A549 (cell line): ENCODE measurements at regions not wholly inside any gene's neighbourhood (a gene's known extent, or its start where the extent isn't known, plus 50 kb on each side); places are given as distances from the start of the nearest gene placed in this dataset.
A peak's percentile ranks its signal among the peaks of the same experiment; 100 is the strongest.

Source experiments
- ATAC-seq, 2 experiments: fragments of 200-7000 bp in 1 of 2; fragments of >200 bp in 1 of 2; cut with Nextera tagmentation in 1 of 2; cut with Tn5 transposase in 1 of 2; 3 replicates each; pipeline versions ENCODE4 v1.8.0 to v1.9.1; 2018 to 2020; ENCODE audit warnings: mild to moderate bottlenecking in 1 of 2, moderate library complexity in 1 of 2
- CTCF ChIA-PET: fragments of 300-600 bp; sonication (Branson Sonifier 250); formaldehyde crosslinking; extraction: SDS; loops from one replicate; lab custom pipeline; 2021; ENCODE audit warnings: antibody characterized with exemption, inconsistent platforms; lab: Yijun Ruan, JAX
- POLR2A ChIA-PET: fragments of 350-600 bp; formaldehyde crosslinking; extraction: SDS; loops from one replicate; lab custom pipeline; 2021; ENCODE audit warnings: antibody characterized with exemption, inconsistent platforms; lab: Yijun Ruan, JAX
- DNase-seq, 2 experiments: peaks; one replicate each; pipeline versions ENCODE4 v3.0.0 to v3.0.0-alpha.2; 2011 to 2016; ENCODE audit warnings: low read depth in 1 of 2, low spot score in 1 of 2
- FAIRE-seq: peaks from 2 replicates; lab custom pipeline; 2011; peaks lifted over from hg19 to GRCh38; lab: Jason Lieb, UNC
- H3K27ac ChIP-seq, 2 experiments: fragments of >200 bp; sonication (Bioruptor Twin); formaldehyde crosslinking; 3 replicates each; pipeline ENCODE4 v1.5.1; 2016 to 2017
- H3K4me1 ChIP-seq: fragments of >200 bp; sonication (Bioruptor Twin); formaldehyde crosslinking; 3 replicates; pipeline ENCODE4 v1.6.1; 2016
- H3K4me2 ChIP-seq: fragments of >200 bp; sonication (Bioruptor Twin); formaldehyde crosslinking; 3 replicates; pipeline ENCODE4 v1.6.1; 2016
- H3K4me3 ChIP-seq: fragments of >200 bp; sonication (Bioruptor Twin); formaldehyde crosslinking; 3 replicates; pipeline ENCODE4 v1.5.1; 2016
- H3K9me3 ChIP-seq: fragments of >200 bp; sonication (Bioruptor Twin); formaldehyde crosslinking; 3 replicates; pipeline ENCODE4 v1.6.1; 2016
- CBX2 ChIP-seq: fragments of 200-600 bp; sonication (generic); IDR thresholded peaks from 2 replicates; pipeline ENCODE4 v1.6.1; 2016; ENCODE audit warnings: low read depth, mild to moderate bottlenecking, borderline replicate concordance
- CBX8 ChIP-seq: fragments of 200-600 bp; sonication (generic); IDR thresholded peaks from 2 replicates; pipeline ENCODE4 v1.6.1; 2016
- CHD2 ChIP-seq: fragments of 150-350 bp; IDR thresholded peaks from 2 replicates; pipeline ENCODE4 v1.6.1; 2014; ENCODE audit warnings: low read length; ENCODE audit not compliant: partially characterized antibody
- CHD4 ChIP-seq: fragments of 200-600 bp; sonication (generic); IDR thresholded peaks from 2 replicates; pipeline ENCODE4 v1.6.1; 2016; ENCODE audit warnings: antibody characterized with exemption, mild to moderate bottlenecking, borderline replicate concordance
- EHF ChIP-seq: fragments of 250-450 bp; sonication (Bioruptor Pico); IDR thresholded peaks from 2 replicates; pipeline ENCODE4 v1.5.0; 2020; ENCODE audit warnings: mild to moderate bottlenecking
- EHMT2 ChIP-seq: fragments of 200-600 bp; sonication (generic); IDR thresholded peaks from 2 replicates; pipeline ENCODE4 v1.6.1; 2016; ENCODE audit warnings: antibody characterized with exemption, low read depth, mild to moderate bottlenecking, moderate library complexity
- FOXS1 ChIP-seq: fragments of 250-450 bp; sonication (Bioruptor Pico); IDR thresholded peaks from 2 replicates; pipeline ENCODE4 v1.5.0; 2020; ENCODE audit warnings: mild to moderate bottlenecking, moderate library complexity
- HDAC2 ChIP-seq: fragments of 200-600 bp; sonication (generic); IDR thresholded peaks from 2 replicates; pipeline ENCODE4 v1.6.1; 2016
- HOXA7 ChIP-seq: fragments of 250-450 bp; sonication (Bioruptor Pico); IDR thresholded peaks from 2 replicates; pipeline ENCODE4 v1.5.0; 2020; ENCODE audit warnings: mild to moderate bottlenecking, moderate library complexity
- JUN ChIP-seq, 2 experiments: fragments of >200 bp; sonication (Bioruptor Twin); formaldehyde crosslinking; IDR thresholded peaks; 2 replicates in 1 of 2; 3 replicates in 1 of 2; pipeline ENCODE4 v1.6.1; 2016 to 2017
- JUNB ChIP-seq: fragments of >200 bp; sonication (Bioruptor Twin); formaldehyde crosslinking; IDR thresholded peaks from 2 replicates; pipeline ENCODE4 v1.6.1; 2016
- KDM5A ChIP-seq: fragments of 200-600 bp; sonication (generic); IDR thresholded peaks from 2 replicates; pipeline ENCODE4 v1.6.1; 2016; ENCODE audit warnings: antibody characterized with exemption, mild to moderate bottlenecking
- MAFK ChIP-seq: fragments of 450-650 bp; IDR thresholded peaks from 2 replicates; pipeline ENCODE4 v1.6.1; 2014; ENCODE audit not compliant: partially characterized antibody
- MAX ChIP-seq: IDR thresholded peaks from 2 replicates; pipeline ENCODE4 v1.6.1; 2012
- MAZ ChIP-seq: fragments of 150-350 bp; IDR thresholded peaks from 2 replicates; pipeline ENCODE4 v1.6.1; 2014; ENCODE audit warnings: antibody characterized with exemption, low read depth, low read length, borderline replicate concordance
- MYC ChIP-seq: IDR thresholded peaks from 2 replicates; pipeline ENCODE4 v1.6.1; 2012; ENCODE audit warnings: mild to moderate bottlenecking, inconsistent platforms, low read length, improper control_type of control experiment, borderline replicate concordance
- NPAS2 ChIP-seq: fragments of 250-450 bp; sonication (Bioruptor Pico); IDR thresholded peaks from 2 replicates; pipeline ENCODE4 v1.8.0; 2022; ENCODE audit warnings: mild to moderate bottlenecking, moderate library complexity, borderline replicate concordance
- NR3C1 ChIP-seq: fragments of >200 bp; sonication (Bioruptor Twin); formaldehyde crosslinking; IDR thresholded peaks from 3 replicates; pipeline ENCODE4 v1.6.1; 2017
- PBX3 ChIP-seq: IDR thresholded peaks from 2 replicates; pipeline ENCODE4 v1.6.1; 2012
- RAD21 ChIP-seq, 2 experiments: fragments of >200 bp in 1 of 2; sonication (Bioruptor Twin) in 1 of 2; formaldehyde crosslinking in 1 of 2; IDR thresholded peaks in 1 of 2; conservative IDR thresholded peaks in 1 of 2; 2 replicates in 1 of 2; 3 replicates in 1 of 2; pipeline ENCODE4 v1.6.1; 2012 to 2018; ENCODE audit warnings: inconsistent platforms in 1 of 2
- RARB ChIP-seq: fragments of 250-450 bp; sonication (Bioruptor Pico); IDR thresholded peaks from 2 replicates; pipeline ENCODE4 v1.8.0; 2021; ENCODE audit warnings: mild to moderate bottlenecking, moderate library complexity
- REST ChIP-seq: fragments of 200-600 bp; sonication (generic); IDR thresholded peaks from 2 replicates; pipeline ENCODE4 v1.6.1; 2016; ENCODE audit warnings: antibody characterized with exemption, mild to moderate bottlenecking, moderate library complexity
- RFX5 ChIP-seq: fragments of 450-650 bp; IDR thresholded peaks from 2 replicates; pipeline ENCODE4 v1.7.1; 2014; ENCODE audit warnings: antibody characterized with exemption, mild to moderate bottlenecking, moderate library complexity
- TFCP2L1 ChIP-seq: fragments of 250-450 bp; sonication (Bioruptor Pico); IDR thresholded peaks from 2 replicates; pipeline ENCODE4 v1.5.0; 2021; ENCODE audit warnings: mild to moderate bottlenecking
- USF2 ChIP-seq: fragments of 450-650 bp; IDR thresholded peaks from 2 replicates; pipeline ENCODE4 v1.6.1; 2014; ENCODE audit warnings: antibody characterized with exemption
- ZSCAN20 ChIP-seq: fragments of 250-450 bp; sonication (Bioruptor Pico); IDR thresholded peaks from 2 replicates; pipeline ENCODE4 v1.8.0; 2022; ENCODE audit warnings: mild to moderate bottlenecking, moderate library complexity
- WGBS: methylation state at CpG from one replicate; pipeline ENCODE4 v1.1.6; 2017; ENCODE audit errors: missing lambda C conversion rate; 5-methylcytosine and 5-hydroxymethylcytosine counted together
- TF ChIP-seq, protein P1 (sequence below): IDR thresholded peaks from 2 replicates; pipeline ENCODE4 v1.6.1; 2012; ENCODE audit warnings: low read depth, borderline replicate concordance

- Histone ChIP-seq H3K4me2 (no peak overlapping the region), H3K9me3 (no peaks in the 10 kb centered on the region), H3K4me3 (no peak overlapping the region), H3K27ac (no peak overlapping the region; a peak in 1 of 6 replicates), H3K4me1 (peaks cover 5% of the 10 kb centered on the region; the same call in 2 of the 3 replicates)
- CTCF ChIA-PET, result no interaction called here
- no peak for DNase-seq
- no peak for FAIRE-seq
- 87% methylated on average over 13 of the region's 13 CpGs for WGBS
- POLR2A ChIA-PET, result no interaction called here
- TF ChIP-seq CBX8, result no peak
- no peak for TF ChIP-seq FOXS1 (CRISPR knock-in tag)
- no peak for TF ChIP-seq MAFK
- no peak for TF ChIP-seq MYC
- no peak for TF ChIP-seq CBX2
- TF ChIP-seq NPAS2 (CRISPR knock-in tag), result no peak
- TF ChIP-seq JUNB, result no peak
- TF ChIP-seq EHF, result no peak
- TF ChIP-seq TFCP2L1, result no peak
- TF ChIP-seq USF2, result no peak
- TF ChIP-seq, protein P1, sequence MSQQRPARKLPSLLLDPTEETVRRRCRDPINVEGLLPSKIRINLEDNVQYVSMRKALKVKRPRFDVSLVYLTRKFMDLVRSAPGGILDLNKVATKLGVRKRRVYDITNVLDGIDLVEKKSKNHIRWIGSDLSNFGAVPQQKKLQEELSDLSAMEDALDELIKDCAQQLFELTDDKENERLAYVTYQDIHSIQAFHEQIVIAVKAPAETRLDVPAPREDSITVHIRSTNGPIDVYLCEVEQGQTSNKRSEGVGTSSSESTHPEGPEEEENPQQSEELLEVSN, result no peak
- TF ChIP-seq ZSCAN20 (CRISPR knock-in tag), result no peak
- no peak for TF ChIP-seq NR3C1
- TF ChIP-seq RFX5, result no peak
- TF ChIP-seq MAZ, result no peak
- TF ChIP-seq HDAC2, result no peak
- TF ChIP-seq CHD2, result no peak
- ATAC-seq, result no peak
Observed at GRCh38 chr18:75531851-75532459, 104.5 kb upstream of the SMIM21 start.

- Histone ChIP-seq H3K4me1 (peaks cover 5% of the 10 kb centered on the region; the same call in 2 of the 3 replicates), H3K4me2 (peak overlapping the region; percentile 28; the same call in 1 of the 3 replicates), H3K4me3 (no peak overlapping the region), H3K27ac (peak overlapping the region in 1 of 2 experiments; percentile 7; a peak in 1 of 6 replicates), H3K9me3 (no peaks in the 10 kb centered on the region)
- 50% methylated on average over 14 of the region's 14 CpGs for WGBS
- TF ChIP-seq RAD21 (conservative IDR thresholded peaks at IDR 0.05 in 1 of 2, IDR thresholded peaks at IDR 0.05 in 1 of 2) (no peak), MAFK (no peak), REST (no peak), KDM5A (no peak), HOXA7 (CRISPR knock-in tag) (no peak), JUNB (no peak), CHD4 (no peak), MAZ (no peak), RARB (no peak), MAX (no peak), ZSCAN20 (CRISPR knock-in tag) (no peak), MYC (no peak), EHMT2 (no peak), HDAC2 (no peak), JUN (IDR thresholded peaks at IDR 0.05) (no peak), CBX8 (no peak), PBX3 (no peak), USF2 (no peak), EHF (no peak), NR3C1 (no peak)
- no peak for DNase-seq
- POLR2A ChIA-PET, result no interaction called here
- CTCF ChIA-PET, result no interaction called here
- ATAC-seq, result no peak
- FAIRE-seq, result no peak
Observed at GRCh38 chr18:75531212-75531850, 103.8 kb upstream of the SMIM21 start.
